Liver (tissue), 8 donors: ENCODE measurements at regions not wholly inside any gene's neighbourhood (a gene's known extent, or its start where the extent isn't known, plus 50 kb on each side); places are given as distances from the start of the nearest gene placed in this dataset.

Experiments used
- DNase-seq: peaks from one replicate; pipeline ENCODE4 v3.0.0-alpha.2; 2017; ENCODE audit warnings: low spot score
- H3K27ac ChIP-seq, 2 donors: one replicate each; pipeline ENCODE4 v1.7.0; 2013; ENCODE audit warnings: inconsistent platforms in 2 of 2, low read length in 2 of 2, control low read depth in 1 of 2, low read depth in 1 of 2, mild to moderate bottlenecking in 1 of 2
- H3K27me3 ChIP-seq, 4 donors: one replicate each; pipeline versions ENCODE4 v1.6.1 to v1.7.0; 2013; ENCODE audit warnings: low read length in 3 of 4, inconsistent platforms in 1 of 4, mild to moderate bottlenecking in 1 of 4, moderate library complexity in 1 of 4; ENCODE audit not compliant: control insufficient read depth in 4 of 4, insufficient read depth in 4 of 4
- H3K36me3 ChIP-seq, 4 donors: one replicate each; pipeline versions ENCODE4 v1.6.1 to v1.7.0; 2013; ENCODE audit warnings: low read length in 3 of 4, mild to moderate bottlenecking in 3 of 4, low read depth in 1 of 4, moderate library complexity in 1 of 4; ENCODE audit not compliant: control insufficient read depth in 4 of 4, insufficient read depth in 3 of 4
- H3K4me1 ChIP-seq, 4 donors: one replicate each; pipeline versions ENCODE4 v1.6.1 to v1.7.0; 2013; ENCODE audit warnings: low read length in 3 of 4, mild to moderate bottlenecking in 3 of 4, moderate library complexity in 1 of 4; ENCODE audit not compliant: control insufficient read depth in 4 of 4, insufficient read depth in 4 of 4
- H3K4me3 ChIP-seq, 3 donors: one replicate each; pipeline versions ENCODE4 v1.6.1 to v1.7.0; 2013; ENCODE audit warnings: low read length in 3 of 3, control low read depth in 1 of 3, low read depth in 1 of 3, mild to moderate bottlenecking in 1 of 3
- H3K9ac ChIP-seq, 2 donors: one replicate each; pipeline ENCODE4 v1.7.0; 2013; ENCODE audit warnings: low read length in 2 of 2, mild to moderate bottlenecking in 2 of 2, moderate library complexity in 2 of 2, control low read depth in 1 of 2, low read depth in 1 of 2
- H3K9me3 ChIP-seq, 4 donors: one replicate each; pipeline versions ENCODE4 v1.6.1 to v1.7.0; 2013; ENCODE audit warnings: low read length in 3 of 4; ENCODE audit not compliant: control insufficient read depth in 4 of 4
- ATF3 ChIP-seq: IDR thresholded peaks from 2 replicates; pipeline ENCODE4 v1.6.1; 2016; ENCODE audit warnings: antibody characterized with exemption
- CTCF ChIP-seq: fragments of 150-350 bp; IDR thresholded peaks from 2 replicates; pipeline ENCODE4 v1.5.1; 2017; ENCODE audit warnings: improper control_type of control experiment, low read depth, low read length; ENCODE audit not compliant: missing input control
- EGR1 ChIP-seq, 2 donors: IDR thresholded peaks; 2 replicates each; pipeline ENCODE4 v1.6.1; 2016 to 2018; ENCODE audit warnings: antibody characterized with exemption in 2 of 2, low read depth in 2 of 2
- FOXA1 ChIP-seq: IDR thresholded peaks from 2 replicates; pipeline ENCODE4 v1.6.1; 2016; ENCODE audit warnings: antibody characterized with exemption
- FOXA2 ChIP-seq: IDR thresholded peaks from 2 replicates; pipeline ENCODE4 v1.6.1; 2016; ENCODE audit warnings: antibody characterized with exemption
- HNF4A ChIP-seq, 2 donors: conservative IDR thresholded peaks; 2 replicates each; pipeline ENCODE4 v1.6.1; 2016; ENCODE audit warnings: antibody characterized with exemption in 2 of 2, mild to moderate bottlenecking in 2 of 2
- HNF4G ChIP-seq: IDR thresholded peaks from 2 replicates; pipeline ENCODE4 v1.6.1; 2016; ENCODE audit warnings: antibody characterized with exemption
- JUND ChIP-seq, 2 donors: IDR thresholded peaks; 2 replicates each; pipeline ENCODE4 v1.6.1; 2016; ENCODE audit warnings: antibody characterized with exemption in 2 of 2
- MAX ChIP-seq: IDR thresholded peaks from 2 replicates; pipeline ENCODE4 v1.6.1; 2016; ENCODE audit warnings: antibody characterized with exemption
- NR2F2 ChIP-seq: IDR thresholded peaks from 2 replicates; pipeline ENCODE4 v1.6.1; 2016; ENCODE audit warnings: antibody characterized with exemption
- RAD21 ChIP-seq, 2 donors: IDR thresholded peaks; 2 replicates each; pipeline ENCODE4 v1.6.1; 2016; ENCODE audit warnings: antibody characterized with exemption in 2 of 2, mild to moderate bottlenecking in 2 of 2
- RXRA ChIP-seq, 2 donors: IDR thresholded peaks; 2 replicates each; pipeline ENCODE4 v1.6.1; 2017 to 2018; ENCODE audit warnings: antibody characterized with exemption in 2 of 2, mild to moderate bottlenecking in 1 of 2
- SP1 ChIP-seq: IDR thresholded peaks from 2 replicates; pipeline ENCODE4 v1.6.1; 2018; ENCODE audit warnings: antibody characterized with exemption, mild to moderate bottlenecking
- TAF1 ChIP-seq: conservative IDR thresholded peaks from 2 replicates; pipeline ENCODE4 v1.6.1; 2016; ENCODE audit warnings: antibody characterized with exemption, mild to moderate bottlenecking
- YY1 ChIP-seq: IDR thresholded peaks from 2 replicates; pipeline ENCODE4 v1.6.1; 2016; ENCODE audit warnings: antibody characterized with exemption, mild to moderate bottlenecking
- ZBTB33 ChIP-seq: IDR thresholded peaks from 2 replicates; pipeline ENCODE4 v1.6.1; 2016; ENCODE audit warnings: antibody characterized with exemption
- WGBS: extraction: QIAGEN DNeasy Blood & Tissue Kit; methylation state at CpG from one replicate; pipeline ENCODE4 v1.1.7; 2013; 5-methylcytosine and 5-hydroxymethylcytosine counted together
- donor health status: healthy.
- donor health status: healthy.
- donor health status: healthy.
- donor health status: healthy.
- donor health status: healthy.

DNA sequence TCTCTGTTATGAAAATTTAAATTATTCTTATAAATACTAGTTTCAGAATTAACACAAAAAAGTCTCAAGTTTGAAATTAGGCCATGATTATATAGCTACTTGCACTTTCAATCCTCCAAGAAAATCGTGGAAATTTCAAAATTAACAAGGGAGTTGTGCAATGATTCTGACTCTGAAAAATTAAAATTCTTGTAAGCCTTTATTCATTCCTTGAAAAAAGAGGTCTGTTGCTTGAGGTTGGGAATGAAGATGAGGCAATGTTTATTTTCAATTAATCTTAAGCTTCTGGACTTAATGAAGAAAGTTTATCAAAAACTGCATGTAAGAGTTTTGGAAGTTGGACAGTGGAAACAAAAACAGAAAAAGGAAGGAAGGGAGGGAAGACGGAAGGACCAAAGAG is 128.2 kb upstream of the FIBIN start:
- 71% methylated on average over 2 of the region's 2 CpGs for whole genome bisulfite sequencing
- Histone ChIP-seq H3K4me1 (no peaks in the 10 kb centered on the region), H3K36me3 (no peaks in the 10 kb centered on the region), H3K27me3 (no peaks in the 10 kb centered on the region), H3K9ac (no peak overlapping the region), H3K27ac (no peak overlapping the region), H3K4me3 (no peak overlapping the region), H3K9me3 (peaks cover 0 to 1% (median 0%) of the 10 kb centered on the region in 4 donors)
- DNase-seq, result no peak
- TF ChIP-seq FOXA2 (no peak), ZBTB33 (no peak), HNF4G (no peak), ATF3 (no peak), RAD21 (IDR thresholded peaks at IDR 0.05) (no peak), RXRA (IDR thresholded peaks at IDR 0.05) (no peak), YY1 (no peak), CTCF (no peak), EGR1 (IDR thresholded peaks at IDR 0.05; ENCODE audit: low read depth in 2 of 2) (no peak), MAX (no peak), SP1 (no peak), FOXA1 (no peak), NR2F2 (no peak), TAF1 (no peak)

DNA sequence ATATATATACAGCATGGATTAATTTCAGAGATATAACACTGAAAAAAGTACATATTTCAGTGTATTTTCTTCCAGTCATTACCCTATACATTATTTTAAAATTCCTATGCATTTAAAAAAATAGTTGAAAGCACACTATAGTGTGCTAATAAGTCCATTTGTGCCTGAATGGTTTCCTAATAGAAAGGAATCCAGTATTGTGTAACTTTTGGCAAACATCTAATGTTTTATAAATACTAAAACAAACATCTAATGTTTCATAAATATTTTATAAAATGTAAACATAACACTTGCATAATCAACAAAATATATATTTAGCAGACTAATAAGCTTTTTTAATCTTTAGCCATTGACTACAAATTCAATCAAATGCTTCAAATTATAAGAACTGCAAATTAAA is 126.6 kb upstream of the FIBIN start:
- Histone ChIP-seq H3K4me1 (no peaks in the 10 kb centered on the region), H3K4me3 (no peak overlapping the region), H3K27me3 (no peaks in the 10 kb centered on the region), H3K9ac (no peak overlapping the region), H3K9me3 (peaks cover 0 to 1% (median 0%) of the 10 kb centered on the region in 4 donors), H3K36me3 (no peaks in the 10 kb centered on the region), H3K27ac (no peak overlapping the region)
- TF ChIP-seq MAX, result no peak
- no peak for TF ChIP-seq FOXA2
- TF ChIP-seq CTCF, result no peak
- no peak for TF ChIP-seq NR2F2
- TF ChIP-seq EGR1 (IDR thresholded peaks at IDR 0.05; ENCODE audit: low read depth in 2 of 2), result no peak
- no peak for TF ChIP-seq YY1
- no peak for TF ChIP-seq HNF4A (conservative IDR thresholded peaks at IDR 0.05)
- TF ChIP-seq RXRA (IDR thresholded peaks at IDR 0.05), result no peak
- TF ChIP-seq JUND (IDR thresholded peaks at IDR 0.05), result no peak
- DNase-seq, result no peak
